Spinal cord (tissue), 9 donors: ENCODE measurements at regions not wholly inside any gene's neighbourhood (a gene's known extent, or its start where the extent isn't known, plus 50 kb on each side); places are given as distances from the start of the nearest gene placed in this dataset.
A peak's percentile ranks its signal among the peaks of the same experiment; 100 is the strongest.

Source experiments
- DNase-seq, 6 donors: peaks; one replicate each; pipeline versions ENCODE4 v3.0.0 to v3.0.0-alpha.2; 2013 to 2015; ENCODE audit warnings: low spot score in 6 of 6, low read depth in 4 of 6
- H3K27ac ChIP-seq: one replicate; pipeline ENCODE4 v1.5.1; 2013; ENCODE audit warnings: low read depth, low read length, control low read depth
- H3K27me3 ChIP-seq: one replicate; pipeline ENCODE4 v1.6.1; 2013; ENCODE audit warnings: low read length; ENCODE audit not compliant: control insufficient read depth, insufficient read depth
- H3K36me3 ChIP-seq: one replicate; pipeline ENCODE4 v1.6.1; 2013; ENCODE audit warnings: low read length; ENCODE audit not compliant: control insufficient read depth, insufficient read depth
- H3K4me1 ChIP-seq: one replicate; pipeline ENCODE4 v1.6.1; 2013; ENCODE audit warnings: low read length; ENCODE audit not compliant: control insufficient read depth, insufficient read depth
- H3K4me3 ChIP-seq: one replicate; pipeline ENCODE4 v1.5.1; 2013; ENCODE audit warnings: low read depth, low read length, control low read depth
- H3K9me3 ChIP-seq: one replicate; pipeline ENCODE4 v1.6.1; 2013; ENCODE audit warnings: low read length; ENCODE audit not compliant: control insufficient read depth, insufficient read depth
- WGBS: methylation state at CpG from one replicate; pipeline ENCODE4 v1.1.5; 2013; ENCODE audit warnings: missing lambda C conversion rate; ENCODE audit not compliant: insufficient coverage; 5-methylcytosine and 5-hydroxymethylcytosine counted together
- donor health status: healthy.

DNA sequence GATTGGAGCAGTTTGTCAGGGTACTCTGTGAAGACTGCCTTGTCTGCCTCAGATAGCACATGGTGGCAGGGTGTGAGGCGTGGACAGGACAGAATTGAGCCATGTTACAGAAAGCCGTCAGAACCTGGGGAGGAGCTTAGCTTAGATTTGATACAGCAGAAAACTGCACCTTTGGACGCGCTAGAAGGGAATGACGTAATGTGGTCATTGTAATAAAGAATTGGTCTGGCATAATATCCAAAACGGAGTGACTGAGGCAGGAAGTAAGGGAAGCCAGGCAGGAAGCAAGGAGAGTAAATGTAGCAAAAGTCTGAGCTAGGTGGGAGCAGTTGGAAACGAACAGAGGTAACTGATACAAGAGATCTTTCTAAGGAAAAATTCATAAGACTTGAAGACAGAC is 140.2 kb downstream of the CYB561 start:
- 94% methylated on average over 6 of the region's 7 CpGs for WGBS
- H3K27ac ChIP-seq = no peak overlapping the region
- H3K36me3 ChIP-seq = peaks cover 10% of the 10 kb centered on the region
- H3K9me3 ChIP-seq = peaks cover 2% of the 10 kb centered on the region
- H3K27me3 ChIP-seq = no peaks in the 10 kb centered on the region
- H3K4me3 ChIP-seq = no peak overlapping the region
- no peaks in the 10 kb centered on the region for H3K4me1 ChIP-seq
- DNase-seq = no peak

DNA sequence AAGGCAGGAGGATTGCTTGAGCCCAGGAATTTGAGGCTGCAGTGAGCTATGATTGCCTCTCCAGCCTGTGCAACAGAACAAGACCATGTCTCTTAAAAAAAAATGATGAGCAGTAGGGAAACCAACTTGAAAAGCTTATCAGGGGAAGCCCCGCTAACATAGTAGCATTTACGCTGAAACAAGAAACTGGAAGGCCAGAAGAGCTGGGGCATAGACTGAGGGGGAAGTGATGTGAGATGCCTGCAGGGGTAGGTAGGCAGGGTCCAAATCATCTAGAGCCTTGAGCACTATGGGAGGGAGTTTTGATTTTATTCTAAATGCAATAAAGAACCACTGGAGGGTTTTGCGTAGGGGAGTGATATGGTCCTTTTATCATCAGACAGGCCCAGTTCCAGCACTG is 139.3 kb downstream of the CYB561 start:
- no peak overlapping the region for H3K27ac ChIP-seq
- WGBS = 100% methylated on average over 2 of the region's 3 CpGs

GRCh38 chr17:63308272-63308671 is 137.8 kb downstream of the CYB561 start:
- Histone ChIP-seq H3K4me1 (no peaks in the 10 kb centered on the region), H3K27ac (no peak overlapping the region), H3K36me3 (peaks cover 10% of the 10 kb centered on the region), H3K27me3 (no peaks in the 10 kb centered on the region), H3K4me3 (no peak overlapping the region), H3K9me3 (peaks cover 2% of the 10 kb centered on the region)
- no peak for DNase-seq
- WGBS = no CpG with 5 or more reads among the region's 1 CpG

More for the DNA sequence above, 139.3 kb downstream of the CYB561 start:
- Histone ChIP-seq H3K9me3 (peaks cover 2% of the 10 kb centered on the region), H3K4me1 (no peaks in the 10 kb centered on the region), H3K36me3 (peaks cover 10% of the 10 kb centered on the region), H3K27me3 (no peaks in the 10 kb centered on the region), H3K4me3 (no peak overlapping the region)
- DNase-seq = no peak

GRCh38 chr17:63309021-63309420 is 137.1 kb downstream of the CYB561 start:
- no CpG with 5 or more reads among the region's 2 CpGs for WGBS
- Histone ChIP-seq H3K27me3 (no peaks in the 10 kb centered on the region), H3K9me3 (peaks cover 2% of the 10 kb centered on the region), H3K27ac (no peak overlapping the region), H3K4me3 (no peak overlapping the region), H3K4me1 (no peaks in the 10 kb centered on the region), H3K36me3 (peaks cover 10% of the 10 kb centered on the region)
- peak in 1 of 6 donors; percentile 21 for DNase-seq

- Histone ChIP-seq H3K9me3 (peaks cover 2% of the 10 kb centered on the region), H3K27me3 (no peaks in the 10 kb centered on the region), H3K4me3 (no peak overlapping the region), H3K27ac (no peak overlapping the region), H3K36me3 (peaks cover 5% of the 10 kb centered on the region), H3K4me1 (no peaks in the 10 kb centered on the region)
- DNase-seq = no peak
These were observed 134.6 kb downstream of the CYB561 start for GRCh38 chr17:63311416-63311937.

GRCh38 chr17:63314761-63315160 is 131.3 kb downstream of the CYB561 start:
- Histone ChIP-seq H3K36me3 (peaks cover 6% of the 10 kb centered on the region), H3K27ac (no peak overlapping the region), H3K4me1 (no peaks in the 10 kb centered on the region), H3K27me3 (no peaks in the 10 kb centered on the region), H3K9me3 (peaks cover 2% of the 10 kb centered on the region), H3K4me3 (no peak overlapping the region)
- peak in 1 of 6 donors; percentile 47 for DNase-seq
- 68% methylated on average over 8 of the region's 10 CpGs for WGBS

DNA sequence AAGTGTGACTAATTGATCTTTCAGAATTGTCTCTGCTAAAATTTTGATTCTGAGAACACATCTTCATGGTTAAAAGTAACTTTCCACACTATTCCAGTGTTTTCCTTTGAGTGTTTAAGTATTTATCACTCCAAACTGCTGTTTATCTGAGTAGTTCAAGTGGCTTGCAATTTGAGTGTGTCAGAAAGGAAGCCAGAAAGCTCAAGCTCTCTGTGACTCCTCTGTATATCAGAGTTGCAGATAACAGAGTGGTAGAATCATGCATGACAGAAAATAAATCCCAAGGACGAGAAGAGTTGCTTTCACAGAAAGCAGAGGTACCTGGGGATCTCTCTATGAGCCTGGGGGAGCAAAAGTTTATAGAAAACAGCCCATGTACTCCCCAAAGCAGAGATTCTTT is 130.0 kb downstream of the CYB561 start:
- Histone ChIP-seq H3K36me3 (peaks cover 11% of the 10 kb centered on the region), H3K4me1 (no peaks in the 10 kb centered on the region), H3K9me3 (no peaks in the 10 kb centered on the region), H3K27ac (no peak overlapping the region), H3K4me3 (no peak overlapping the region), H3K27me3 (no peaks in the 10 kb centered on the region)
- DNase-seq = no peak
- WGBS = no CpG with 5 or more reads among the region's 1 CpG

DNA sequence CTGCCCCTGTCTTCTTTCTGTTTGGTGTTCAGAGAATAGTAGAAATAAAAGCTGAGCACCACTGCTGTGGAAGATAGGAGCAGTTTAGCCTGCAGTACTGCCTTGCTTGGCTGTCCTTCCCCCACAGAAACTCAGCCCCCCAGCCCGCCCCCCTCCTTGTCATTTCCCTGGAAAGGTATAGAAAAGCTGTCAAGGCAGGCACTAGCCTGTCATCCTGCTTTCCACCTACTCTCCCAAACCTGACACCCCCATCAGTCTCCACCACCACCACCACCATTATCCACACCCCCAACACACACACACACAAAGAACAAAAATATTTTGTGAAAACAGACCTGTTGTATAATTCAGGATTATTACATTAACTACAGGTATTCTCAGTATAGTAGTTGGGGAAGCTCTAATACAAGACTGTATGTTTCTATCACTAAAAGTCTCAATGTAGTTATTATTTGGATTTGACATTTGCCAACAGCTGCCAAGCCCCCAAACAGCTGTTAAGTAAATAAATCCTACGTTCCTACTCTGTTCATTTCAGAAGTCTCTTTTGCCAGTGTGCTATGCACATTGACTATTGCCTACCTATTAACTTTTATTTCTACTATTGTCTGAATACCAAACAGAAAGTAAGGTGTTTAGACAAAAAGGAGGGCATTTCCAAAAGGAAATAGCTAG is 128.8 kb downstream of the CYB561 start:
- Histone ChIP-seq H3K9me3 (no peaks in the 10 kb centered on the region), H3K4me1 (no peaks in the 10 kb centered on the region), H3K36me3 (peaks cover 11% of the 10 kb centered on the region), H3K4me3 (no peak overlapping the region), H3K27ac (no peak overlapping the region), H3K27me3 (no peaks in the 10 kb centered on the region)
- DNase-seq = no peak
- no CpG with 5 or more reads among the region's 2 CpGs for WGBS

DNA sequence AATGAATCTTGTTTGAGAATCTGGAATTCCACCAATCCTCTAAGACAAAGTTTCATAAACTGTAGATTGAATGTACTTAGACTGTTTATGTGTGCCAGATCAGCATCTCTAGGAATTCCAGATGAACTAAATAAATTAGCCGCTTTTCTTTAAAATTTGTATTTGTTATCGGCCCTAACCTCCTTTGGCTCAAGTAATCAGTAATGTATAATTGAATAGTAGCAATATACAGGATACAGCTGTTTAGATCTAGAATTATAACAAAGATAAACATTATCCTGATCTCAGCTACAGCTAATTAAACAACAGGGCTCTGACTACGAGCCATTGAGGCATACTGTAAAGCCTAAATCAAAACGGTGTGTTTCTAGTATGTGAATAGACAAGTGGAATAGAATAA is 120.3 kb downstream of the CYB561 start:
- no peaks in the 10 kb centered on the region for H3K4me1 ChIP-seq
- no CpG with 5 or more reads among the region's 4 CpGs for WGBS
- no peaks in the 10 kb centered on the region for H3K9me3 ChIP-seq
- no peak overlapping the region for H3K27ac ChIP-seq
- DNase-seq = no peak
- H3K4me3 ChIP-seq = no peak overlapping the region
- peaks cover 2% of the 10 kb centered on the region for H3K36me3 ChIP-seq
- H3K27me3 ChIP-seq = no peaks in the 10 kb centered on the region

DNA sequence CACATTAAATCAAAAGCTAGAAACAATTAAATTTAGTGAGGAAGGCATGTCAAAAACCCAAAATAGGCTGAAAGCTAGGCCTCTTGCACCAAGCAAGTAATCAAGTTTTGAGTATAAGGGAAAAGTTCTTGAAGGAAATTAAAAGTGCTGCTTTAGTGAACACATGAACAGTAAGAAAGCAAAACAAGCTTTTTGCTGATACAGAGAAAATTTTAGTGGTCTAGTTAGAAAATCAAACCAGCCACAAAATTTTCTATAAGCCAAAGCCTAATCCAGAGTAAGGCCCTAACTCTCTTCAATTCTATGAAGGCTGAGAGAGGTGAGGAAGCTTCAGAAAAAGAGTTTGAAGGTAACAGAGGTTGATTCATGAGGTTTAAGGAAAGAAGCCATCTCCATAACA is 116.2 kb downstream of the CYB561 start:
- no peak for DNase-seq
- H3K27me3 ChIP-seq = no peaks in the 10 kb centered on the region
- no peaks in the 10 kb centered on the region for H3K4me1 ChIP-seq
- H3K4me3 ChIP-seq = no peak overlapping the region
- H3K36me3 ChIP-seq = peaks cover 6% of the 10 kb centered on the region
- H3K9me3 ChIP-seq = no peaks in the 10 kb centered on the region
- no peak overlapping the region for H3K27ac ChIP-seq
